ENCODE measurements at regions not wholly inside any gene's neighbourhood (a gene's known extent, or its start where the extent isn't known, plus 50 kb on each side); places are given as distances from the start of the nearest gene placed in this dataset.
A peak's percentile ranks its signal among the peaks of the same experiment; 100 is the strongest.

- no peak for DNase-seq
Observed at GRCh38 chr3:72143966-72144717, 359.2 kb upstream of the PROK2 start.

- no peak for DNase-seq
Observed at GRCh38 chr3:72143322-72143721, 358.4 kb upstream of the PROK2 start.

GRCh38 chr3:72142028-72142427 lies 357.1 kb upstream of the PROK2 start:
- no peak for DNase-seq

GRCh38 chr3:72141264-72141663 lies 356.3 kb upstream of the PROK2 start:
- DNase-seq = no peak

GRCh38 chr3:72139316-72139715 lies 354.4 kb upstream of the PROK2 start:
- no peak for DNase-seq

GRCh38 chr3:72137865-72138861 lies 353.2 kb upstream of the PROK2 start:
- peak; percentile 14 for DNase-seq

- DNase-seq = no peak
Observed at GRCh38 chr3:72135636-72136035, 350.7 kb upstream of the PROK2 start.

GRCh38 chr3:72134989-72135451 lies 350.1 kb upstream of the PROK2 start:
- DNase-seq = peak; percentile 4

GRCh38 chr3:72133329-72134011 lies 348.5 kb upstream of the PROK2 start:
- DNase-seq = no peak

GRCh38 chr3:72131899-72132298 lies 347.0 kb upstream of the PROK2 start:
- no peak for DNase-seq

- no peak for DNase-seq
Observed at GRCh38 chr3:72130565-72130964, 345.6 kb upstream of the PROK2 start.

- no peak for DNase-seq
Observed at GRCh38 chr3:72129501-72130094, 344.6 kb upstream of the PROK2 start.

GRCh38 chr3:72128921-72129320 lies 344.0 kb upstream of the PROK2 start:
- no peak for DNase-seq

- DNase-seq = no peak
Observed at GRCh38 chr3:72127844-72128243, 342.9 kb upstream of the PROK2 start.

- DNase-seq = no peak
Observed at GRCh38 chr3:72127224-72127612, 342.3 kb upstream of the PROK2 start.

GRCh38 chr3:72126441-72127223 lies 341.7 kb upstream of the PROK2 start:
- DNase-seq = no peak

- DNase-seq = no peak
Observed at GRCh38 chr3:72123908-72124441, 339.0 kb upstream of the PROK2 start.

- no peak for DNase-seq
Observed at GRCh38 chr3:72120806-72121778, 336.1 kb upstream of the PROK2 start.

- no peak for DNase-seq
Observed at GRCh38 chr3:72120039-72120438, 335.1 kb upstream of the PROK2 start.

GRCh38 chr3:72118628-72119027 lies 333.7 kb upstream of the PROK2 start:
- no peak for DNase-seq

Measured in CD4-positive, alpha-beta T cell treated with Interleukin-4 for 4 hours (primary cell).